ENCODE measurements at regions not wholly inside any gene's neighbourhood (a gene's known extent, or its start where the extent isn't known, plus 50 kb on each side); places are given as distances from the start of the nearest gene placed in this dataset.

- TF ChIP-seq SIN3A (IDR thresholded peaks at IDR 0.05; ENCODE audit: borderline replicate concordance, insufficient read depth, low read length): no peak
- TF ChIP-seq TAF1 (IDR thresholded peaks at IDR 0.05; ENCODE audit: borderline replicate concordance, insufficient read depth, low read length): no peak
- TF ChIP-seq REST (IDR thresholded peaks at IDR 0.05; ENCODE audit: insufficient read depth in 1 of 2, low read depth in 2 of 2, low read length in 2 of 2): no peak
- TF ChIP-seq POLR2AphosphoS5 (IDR thresholded peaks at IDR 0.05; ENCODE audit: low read depth, low read length): no peak
- TF ChIP-seq FOXP2 (optimal IDR thresholded peaks at IDR 0.05; ENCODE audit: borderline replicate concordance, extremely low read depth, extremely low read length, insufficient read depth): no peak
Observed at GRCh38 chr1:209057901-209058300, 525.6 kb upstream of the CAMK1G start.

All from PFSK-1 (cell line).